D341Med (cell line): ENCODE measurements at regions not wholly inside any gene's neighbourhood (a gene's known extent, or its start where the extent isn't known, plus 50 kb on each side); places are given as distances from the start of the nearest gene placed in this dataset.

ENCODE experiments used
- DNase-seq: peaks from one replicate; pipeline ENCODE4 v3.0.0; 2012; ENCODE audit warnings: low spot score

GRCh38 chr1:110765640-110766335 is 91.0 kb upstream of the KCNA3 start:
- peak; percentile 52 for DNase-seq

GRCh38 chr1:110763149-110763548 is 88.4 kb upstream of the KCNA3 start:
- DNase-seq, result no peak

GRCh38 chr1:110760321-110760720 is 85.6 kb upstream of the KCNA3 start:
- DNase-seq, result no peak

GRCh38 chr1:110756506-110756905 is 81.8 kb upstream of the KCNA3 start:
- no peak for DNase-seq

GRCh38 chr1:110752941-110753725 is 78.4 kb upstream of the KCNA3 start:
- no peak for DNase-seq

- no peak for DNase-seq
Observed at GRCh38 chr1:110750562-110750961, 75.8 kb upstream of the KCNA3 start.

- no peak for DNase-seq
Observed at GRCh38 chr1:110749960-110750359, 75.2 kb upstream of the KCNA3 start.

GRCh38 chr1:110746644-110747259 is 72.0 kb upstream of the KCNA3 start:
- no peak for DNase-seq

GRCh38 chr1:110743397-110743796 is 68.7 kb upstream of the KCNA3 start:
- DNase-seq, result no peak

- DNase-seq, result no peak
Observed at GRCh38 chr1:110736900-110737605, 62.3 kb upstream of the KCNA3 start.

GRCh38 chr1:110734133-110734680 is 59.5 kb upstream of the KCNA3 start:
- no peak for DNase-seq

- DNase-seq, result no peak
Observed at GRCh38 chr1:110731529-110731928, 56.8 kb upstream of the KCNA3 start.

- DNase-seq, result no peak
Observed at GRCh38 chr1:110728388-110729001, 53.8 kb upstream of the KCNA3 start.

- DNase-seq, result no peak
Observed at GRCh38 chr1:110727246-110727645, 52.5 kb upstream of the KCNA3 start.

GRCh38 chr1:110726755-110727154 is 52.0 kb upstream of the KCNA3 start:
- no peak for DNase-seq
